Hepatic stellate cell (primary cell): ENCODE measurements at regions not wholly inside any gene's neighbourhood (a gene's known extent, or its start where the extent isn't known, plus 50 kb on each side); places are given as distances from the start of the nearest gene placed in this dataset.

Experiments
- DNase-seq: peaks from one replicate; pipeline ENCODE4 v3.0.0; 2011; ENCODE audit warnings: low spot score

DNA sequence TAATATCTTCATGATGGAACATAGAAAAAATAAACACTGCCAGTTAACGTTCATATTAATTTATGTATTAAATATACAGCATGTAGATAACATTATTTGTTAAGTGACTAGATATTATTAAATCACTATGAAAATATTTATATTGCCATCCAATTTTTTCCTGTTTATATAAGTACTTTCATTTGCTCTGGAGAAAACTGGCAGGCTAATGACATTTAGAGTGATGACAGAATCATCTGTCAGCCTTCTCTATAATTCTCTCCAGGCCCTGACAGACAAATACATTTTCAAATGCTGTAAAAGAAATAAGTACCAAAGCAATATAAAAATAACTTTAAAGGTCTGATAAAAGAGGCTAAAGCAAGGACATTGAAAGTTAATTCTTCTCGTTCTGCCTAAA is 2556.7 kb upstream of the PCDH20 start:
- no peak for DNase-seq

DNA sequence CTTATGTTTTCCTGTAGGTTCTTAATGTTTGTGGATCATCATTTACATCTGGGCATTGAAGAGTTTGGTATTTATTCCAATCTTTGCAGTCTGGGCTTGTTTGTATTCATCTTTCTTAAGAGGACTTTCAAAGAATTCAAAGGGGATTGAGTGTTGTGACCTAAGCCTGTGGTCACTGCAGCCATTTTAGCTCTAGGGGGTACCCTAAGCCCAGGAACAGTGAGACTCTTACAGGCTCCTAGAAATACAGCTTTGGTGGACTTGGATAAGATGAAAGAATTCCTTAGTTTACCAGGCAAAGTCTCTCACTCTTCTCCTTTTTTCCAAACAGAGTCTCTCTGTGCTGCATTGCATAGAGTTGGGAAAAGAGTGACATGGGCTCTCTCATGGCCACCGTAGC is 2539.0 kb upstream of the PCDH20 start:
- DNase-seq: no peak

DNA sequence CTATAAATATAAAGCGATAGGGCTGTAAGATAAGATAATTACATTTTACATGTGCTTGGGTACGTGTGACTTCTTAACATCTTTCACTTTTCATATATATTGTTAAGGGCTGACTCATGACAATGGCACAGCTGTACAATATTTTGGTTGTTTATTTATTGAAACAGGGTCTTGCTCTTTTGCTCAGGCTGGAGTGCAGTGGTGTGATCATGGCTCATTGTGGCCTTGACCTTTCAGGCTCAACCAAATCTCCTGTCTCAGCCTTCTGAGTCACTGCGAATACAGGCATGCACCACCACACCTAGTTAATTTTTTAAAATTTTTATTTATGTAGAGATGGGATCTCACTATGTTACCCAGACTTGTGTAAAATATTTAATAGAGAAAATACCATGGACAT is 2532.4 kb upstream of the PCDH20 start:
- no peak for DNase-seq

DNA sequence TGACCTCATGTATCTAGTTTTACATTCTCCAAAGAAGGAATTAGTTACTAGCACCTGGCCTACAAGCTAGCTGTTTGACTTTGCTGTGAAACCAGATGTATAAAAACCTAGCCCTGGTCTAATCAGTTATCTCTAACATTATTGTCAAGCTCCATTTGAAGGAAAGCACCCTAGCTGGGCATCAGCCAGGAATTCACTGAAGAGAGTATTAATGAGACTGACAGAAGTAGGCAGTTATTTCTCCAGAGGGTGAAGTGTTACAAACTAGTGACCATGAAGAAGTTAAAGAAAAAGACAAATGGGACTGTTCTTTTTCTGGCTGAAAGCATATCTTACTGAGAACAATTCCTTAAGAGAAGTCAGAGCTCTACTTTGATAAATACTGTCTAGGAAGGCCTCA is 2529.3 kb upstream of the PCDH20 start:
- DNase-seq: no peak

DNA sequence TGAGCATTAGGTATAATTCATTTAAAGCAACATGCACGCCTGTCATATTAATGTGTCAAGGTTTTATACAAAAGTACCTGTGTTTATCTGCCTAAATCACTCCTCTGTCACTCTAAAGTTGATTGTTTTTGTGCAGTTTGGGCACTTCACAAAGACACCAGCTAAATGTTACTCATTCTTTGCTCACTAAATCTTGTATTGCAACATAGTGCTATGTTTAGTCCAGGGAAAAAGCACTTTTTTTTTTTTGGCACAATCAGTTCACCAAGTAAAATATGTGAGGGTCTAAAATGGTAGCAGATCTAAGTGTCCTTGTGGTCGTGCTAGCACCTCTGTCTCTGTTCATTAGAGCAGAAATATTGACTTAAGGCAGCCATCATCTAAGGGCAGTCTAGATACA is 2526.7 kb upstream of the PCDH20 start:
- DNase-seq: no peak

DNA sequence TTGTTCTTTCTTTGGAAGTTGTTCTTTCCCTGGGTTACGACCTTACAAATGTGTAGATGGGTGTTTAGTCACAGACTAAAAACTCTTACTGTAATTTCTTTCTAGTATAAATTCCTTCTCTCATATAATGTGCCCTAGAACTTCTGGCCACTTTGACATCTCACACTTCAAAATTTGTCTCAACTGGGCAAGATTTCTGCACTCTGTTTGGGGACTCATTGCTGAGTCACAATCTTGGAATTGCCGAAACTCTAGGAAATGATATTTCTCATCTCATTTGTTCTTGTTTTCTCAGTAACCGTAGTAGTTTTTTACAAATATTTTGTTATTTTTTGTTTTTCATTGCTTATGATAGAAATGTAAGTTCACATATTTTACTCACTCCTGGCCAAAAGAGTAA is 2523.2 kb upstream of the PCDH20 start:
- no peak for DNase-seq

DNA sequence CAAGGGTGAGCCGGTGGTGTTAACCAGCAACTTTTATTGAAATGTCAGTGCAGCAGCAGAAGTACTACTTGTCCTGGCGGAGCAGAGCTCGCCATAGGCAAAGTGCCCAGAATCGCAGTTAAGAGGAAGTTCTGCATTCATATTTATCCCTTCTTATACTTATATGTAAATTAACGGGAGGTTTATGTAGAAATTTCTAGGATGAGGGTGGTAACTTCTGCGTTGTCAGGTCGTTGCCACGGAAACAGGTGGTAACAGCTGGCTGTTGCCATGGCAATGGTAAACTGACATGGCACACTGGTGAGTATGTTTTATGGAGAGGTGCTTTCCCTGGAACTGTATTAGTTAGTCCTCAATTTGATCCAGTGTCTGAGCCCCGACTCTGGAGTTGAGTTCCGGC is 2494.9 kb upstream of the PCDH20 start:
- no peak for DNase-seq

DNA sequence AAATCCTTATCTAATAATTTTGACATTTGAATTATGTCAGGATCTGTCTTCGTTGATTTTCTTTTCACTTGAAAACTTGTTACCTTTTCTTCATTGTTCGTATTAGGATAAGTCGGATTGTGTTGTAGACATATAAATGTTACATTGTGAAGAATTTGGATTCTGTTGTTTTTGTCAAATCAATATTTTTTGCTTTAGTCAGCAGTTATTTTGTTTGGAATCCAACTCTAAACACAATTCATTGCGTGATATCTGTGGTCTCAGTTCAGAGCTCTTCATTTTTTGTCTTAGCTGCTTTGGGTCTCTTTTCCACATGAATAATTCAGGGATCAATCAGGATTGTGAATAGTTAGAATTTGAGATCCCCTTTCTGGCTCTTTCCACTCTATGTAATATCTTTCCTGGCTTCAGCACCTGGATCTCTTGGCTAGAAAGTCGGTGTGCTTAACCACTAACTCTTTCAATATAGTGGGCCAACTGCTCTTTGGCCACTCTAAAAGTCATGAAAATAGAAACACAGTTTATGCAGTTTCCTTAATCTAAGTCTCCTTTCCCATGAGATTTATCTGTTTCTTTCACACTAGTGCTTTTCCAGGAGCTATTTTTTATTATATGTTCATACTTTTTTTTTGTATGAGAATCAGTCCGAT is 2494.2 kb upstream of the PCDH20 start:
- DNase-seq: no peak

DNA sequence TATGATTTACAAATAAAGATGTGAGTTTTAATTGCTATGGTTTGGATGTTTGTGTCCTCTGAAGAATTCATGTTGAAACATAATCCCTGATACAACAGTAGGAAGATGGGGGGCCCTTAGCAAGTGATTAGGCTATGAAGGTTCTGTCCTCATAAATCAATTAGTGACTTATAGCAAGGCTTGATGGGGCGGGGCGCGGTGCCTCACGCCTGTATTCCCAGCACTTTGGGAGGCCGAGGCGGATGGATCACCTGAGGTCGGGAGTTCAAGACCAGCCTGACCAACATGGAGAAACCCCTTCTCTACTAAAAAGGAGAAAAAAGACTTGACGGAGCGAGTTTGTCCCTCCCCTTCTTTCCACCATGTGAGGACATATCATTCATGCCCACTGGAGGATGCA is 2486.5 kb upstream of the PCDH20 start:
- DNase-seq: no peak

GRCh38 chr13:63901630-63902029 is 2486.0 kb upstream of the PCDH20 start:
- no peak for DNase-seq

DNA sequence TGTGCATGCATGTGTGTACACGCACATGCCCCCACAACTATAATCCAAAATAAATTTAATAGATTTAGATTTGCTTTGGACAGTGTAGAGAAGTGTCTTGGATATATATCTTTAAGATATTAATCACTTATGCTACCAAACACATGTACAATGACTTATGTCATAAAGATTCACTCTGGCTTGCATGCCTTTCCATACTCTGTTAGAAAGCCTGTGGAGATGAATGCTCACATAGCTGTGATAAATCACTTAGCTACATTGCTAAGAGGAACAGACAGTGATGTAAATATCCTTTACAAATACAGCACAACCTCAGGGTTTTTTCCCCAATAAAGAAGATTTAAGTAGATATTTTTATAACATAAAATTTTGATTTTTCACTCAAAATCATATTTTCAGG is 2484.8 kb upstream of the PCDH20 start:
- DNase-seq: no peak

- no peak for DNase-seq
Measured at GRCh38 chr13:63896321-63896720, 2480.7 kb upstream of the PCDH20 start.

GRCh38 chr13:63882052-63882451 is 2466.4 kb upstream of the PCDH20 start:
- no peak for DNase-seq

- DNase-seq: no peak
Measured at GRCh38 chr13:63880705-63881104, 2465.1 kb upstream of the PCDH20 start.

- DNase-seq: no peak
Measured at GRCh38 chr13:63873936-63874335, 2458.3 kb upstream of the PCDH20 start.

- DNase-seq: no peak
Measured at GRCh38 chr13:63864171-63864902, 2448.7 kb upstream of the PCDH20 start.

DNA sequence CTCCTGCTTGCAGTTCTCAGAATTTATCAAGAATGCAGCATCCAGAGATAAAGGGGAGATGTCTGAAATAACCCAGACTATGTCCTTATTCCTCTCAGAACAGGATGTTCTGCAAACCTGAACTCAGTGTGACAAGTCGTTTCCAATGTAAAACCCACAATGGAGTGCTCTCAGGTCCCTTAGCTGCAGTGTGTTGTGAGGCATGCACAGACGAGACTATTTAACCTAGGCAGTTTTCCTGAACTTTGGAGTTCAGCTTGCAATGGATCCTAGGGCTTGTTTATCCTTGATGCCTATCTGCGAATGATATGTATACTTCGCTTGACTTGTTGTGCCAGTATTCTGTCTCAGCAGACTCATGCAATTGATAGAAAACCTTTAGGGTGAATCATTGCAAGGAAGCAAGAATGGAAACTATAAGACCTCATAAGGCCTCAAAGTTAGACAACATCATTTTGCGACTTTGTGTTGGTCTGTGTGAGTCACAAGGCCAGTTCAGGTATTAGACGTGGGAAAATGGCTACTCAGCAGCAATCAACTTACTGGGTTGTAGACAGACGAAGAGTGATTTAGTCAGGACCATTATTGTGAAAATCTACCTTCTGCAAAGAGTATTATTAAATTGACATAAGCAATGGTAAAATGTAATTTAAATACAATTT is 2439.9 kb upstream of the PCDH20 start:
- no peak for DNase-seq

DNA sequence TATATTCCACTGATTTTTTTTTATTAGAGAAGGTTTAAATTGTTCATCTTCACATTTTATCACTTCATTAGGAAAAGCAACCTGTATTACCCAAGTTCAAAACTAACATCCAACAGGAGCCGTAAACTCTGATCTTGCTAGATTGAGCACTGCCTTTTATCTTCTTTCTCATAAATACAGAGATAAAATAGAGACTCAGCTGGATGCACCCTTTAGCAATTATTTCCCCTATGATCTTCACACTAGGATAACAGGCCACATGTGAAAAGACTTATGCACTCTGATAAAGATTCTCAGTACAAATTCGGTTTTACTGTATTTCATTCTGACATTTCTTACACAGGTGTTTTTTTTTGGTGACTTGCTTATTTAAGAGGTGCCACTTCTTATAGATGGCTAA is 2438.2 kb upstream of the PCDH20 start:
- DNase-seq: no peak

GRCh38 chr13:63851526-63851925 is 2435.9 kb upstream of the PCDH20 start:
- DNase-seq: no peak

DNA sequence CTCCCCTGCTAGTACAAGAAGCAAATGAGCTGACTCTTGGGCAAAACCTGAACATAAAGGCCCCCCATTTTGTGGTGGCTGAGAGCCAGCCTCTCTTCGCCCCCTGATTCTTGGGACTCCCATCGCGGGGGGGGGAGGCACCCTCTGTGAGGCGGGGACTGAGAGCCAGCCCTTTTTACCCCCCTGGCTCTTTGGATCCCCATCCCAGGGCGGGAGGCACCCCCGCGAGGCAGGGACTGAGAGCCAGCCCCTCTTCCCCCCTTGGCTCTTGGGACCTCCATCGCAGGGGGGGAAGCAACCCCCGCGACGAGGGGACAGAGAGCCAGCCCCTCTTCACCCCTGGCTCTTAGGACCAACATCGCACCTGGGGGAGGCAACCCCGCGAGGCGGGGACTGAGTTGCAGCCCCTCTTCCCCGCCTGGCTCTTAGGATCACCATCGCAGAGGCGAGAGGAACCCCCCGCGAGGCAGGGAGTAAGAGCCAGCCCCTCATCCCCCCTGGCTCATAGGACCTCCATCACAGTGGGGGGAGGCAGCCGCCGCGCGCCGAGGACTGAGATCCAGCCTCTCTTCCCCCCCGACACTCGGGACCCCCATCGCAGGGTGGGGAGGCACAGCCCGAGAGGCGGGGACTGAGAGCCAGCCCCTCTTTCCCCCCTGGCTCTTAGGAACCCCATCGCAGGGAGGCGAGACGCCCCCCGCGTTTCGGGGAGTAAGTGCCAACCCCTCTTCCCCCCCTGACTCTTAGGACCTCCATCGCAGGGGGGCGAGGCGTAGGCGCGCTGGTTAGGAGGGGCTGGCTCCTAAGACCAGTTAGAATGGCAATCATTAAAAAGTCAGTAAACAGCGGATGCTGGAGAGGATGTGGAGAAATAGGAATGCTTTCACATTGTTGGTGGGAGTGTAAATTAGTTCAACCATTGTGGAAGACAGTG is 2428.4 kb upstream of the PCDH20 start:
- no peak for DNase-seq

- DNase-seq: no peak
Measured at GRCh38 chr13:63842102-63842501, 2426.5 kb upstream of the PCDH20 start.
